ENCODE measurements at regions not wholly inside any gene's neighbourhood (a gene's known extent, or its start where the extent isn't known, plus 50 kb on each side); places are given as distances from the start of the nearest gene placed in this dataset.

DNA sequence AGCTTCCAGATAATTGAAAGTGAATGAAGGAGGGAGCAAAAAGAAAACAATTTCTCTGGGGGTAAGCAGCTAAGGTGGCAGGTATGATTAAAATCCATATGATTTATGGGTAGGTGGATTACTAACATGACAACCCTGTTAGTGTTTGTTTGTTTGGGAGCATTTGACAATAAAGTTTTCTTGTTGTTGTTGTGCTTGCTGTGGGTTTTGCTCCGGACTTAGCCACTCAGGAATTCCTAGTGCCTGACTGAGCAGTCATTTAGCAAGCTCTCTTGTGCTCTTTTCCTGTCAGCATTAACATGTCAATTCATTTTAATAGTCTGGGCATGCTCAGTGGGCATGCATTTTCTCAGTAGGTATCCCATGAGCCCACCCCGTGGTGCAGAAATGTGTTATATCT, 674.8 kb upstream of the ZEB2 start:
- no peak for DNase-seq

GRCh38 chr2:145190031-145190703, 670.2 kb upstream of the ZEB2 start:
- DNase-seq: peak; percentile 18

- peak; percentile 60 for DNase-seq
These were observed 666.4 kb upstream of the ZEB2 start for GRCh38 chr2:145186303-145186702.

DNA sequence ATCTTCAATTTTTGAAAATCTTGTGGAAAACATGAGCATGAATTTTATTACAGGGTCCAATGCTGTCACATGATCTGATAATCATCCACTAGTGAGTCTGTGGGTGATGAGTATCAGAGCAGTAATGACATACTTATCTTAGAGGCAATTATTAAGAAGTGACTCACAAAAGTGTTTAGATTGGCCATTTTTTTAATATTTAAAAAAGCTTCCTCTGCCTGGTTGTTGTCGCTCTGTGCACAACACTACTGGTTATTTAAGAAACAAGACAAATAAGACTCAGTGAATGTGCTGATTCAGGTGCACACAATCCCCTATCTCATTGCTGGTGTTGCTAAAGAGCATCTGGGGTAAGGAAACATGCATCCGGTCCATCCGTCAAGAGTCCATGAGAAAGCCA, 665.8 kb upstream of the ZEB2 start:
- peak; percentile 18 for DNase-seq

GRCh38 chr2:145184741-145185651, 665.1 kb upstream of the ZEB2 start:
- peak; percentile 70 for DNase-seq

DNA sequence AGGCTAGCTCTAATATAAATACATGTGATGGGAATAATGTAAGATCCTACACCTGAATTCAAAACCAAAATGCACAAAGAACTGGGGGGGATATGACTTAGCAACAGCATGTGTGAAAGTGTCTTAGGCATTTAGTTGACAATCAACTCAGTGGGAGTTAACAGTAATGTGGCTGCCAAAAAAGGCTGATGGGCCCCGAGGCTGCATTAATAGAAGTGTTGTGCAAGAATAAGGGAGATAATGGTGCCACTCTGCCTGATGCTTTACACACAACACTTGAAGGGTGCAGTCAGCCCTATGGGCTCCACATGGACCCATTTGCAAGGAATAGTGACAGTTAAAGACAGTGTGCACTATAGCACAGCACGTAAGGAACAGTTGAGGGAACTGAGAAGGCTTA, 649.4 kb upstream of the ZEB2 start:
- no peak for DNase-seq

DNA sequence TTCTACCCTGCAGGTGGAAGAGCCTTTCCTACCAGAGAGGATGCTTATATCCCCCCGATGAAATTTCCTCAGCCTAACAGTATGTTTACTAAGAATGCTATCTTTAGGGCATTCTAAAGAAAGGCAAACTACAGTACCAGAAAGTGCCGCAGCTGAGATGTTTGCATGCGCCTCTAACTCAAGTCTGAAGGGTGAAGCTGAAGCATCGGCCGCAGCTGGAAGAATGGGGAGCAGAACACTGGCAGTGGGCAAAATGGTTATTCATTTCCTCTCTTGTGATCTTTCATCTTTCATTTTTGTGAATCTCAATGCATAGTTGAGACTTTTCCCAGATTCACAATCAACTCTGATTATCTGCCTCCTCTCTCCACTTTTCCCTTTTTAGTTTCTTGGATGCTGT, 648.2 kb upstream of the ZEB2 start:
- DNase-seq: no peak

GRCh38 chr2:145166731-145167302, 646.9 kb upstream of the ZEB2 start:
- DNase-seq: no peak

- no peak for DNase-seq
These were observed 641.7 kb upstream of the ZEB2 start for GRCh38 chr2:145161656-145162055.

- no peak for DNase-seq
These were observed 640.9 kb upstream of the ZEB2 start for GRCh38 chr2:145160855-145161254.

DNA sequence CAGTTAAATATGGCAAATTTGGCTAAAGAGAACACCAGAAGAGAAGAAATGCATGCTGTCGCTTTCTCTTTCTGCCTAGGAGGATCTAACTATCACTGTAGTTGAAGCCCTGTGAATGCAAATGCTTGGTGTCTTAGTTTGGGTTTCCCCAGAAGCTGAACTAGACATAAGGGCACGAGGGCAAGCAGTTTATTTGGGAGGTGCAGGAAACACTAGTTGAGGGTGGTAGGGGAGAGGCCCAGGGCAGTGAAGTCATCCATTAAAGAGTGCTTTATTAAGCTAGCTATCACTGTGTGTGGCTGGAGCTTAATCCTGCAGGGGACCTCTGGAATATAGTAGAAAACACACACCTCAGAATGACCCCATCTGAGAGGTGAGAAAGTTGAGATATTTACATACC, 639.8 kb upstream of the ZEB2 start:
- DNase-seq: no peak

DNA sequence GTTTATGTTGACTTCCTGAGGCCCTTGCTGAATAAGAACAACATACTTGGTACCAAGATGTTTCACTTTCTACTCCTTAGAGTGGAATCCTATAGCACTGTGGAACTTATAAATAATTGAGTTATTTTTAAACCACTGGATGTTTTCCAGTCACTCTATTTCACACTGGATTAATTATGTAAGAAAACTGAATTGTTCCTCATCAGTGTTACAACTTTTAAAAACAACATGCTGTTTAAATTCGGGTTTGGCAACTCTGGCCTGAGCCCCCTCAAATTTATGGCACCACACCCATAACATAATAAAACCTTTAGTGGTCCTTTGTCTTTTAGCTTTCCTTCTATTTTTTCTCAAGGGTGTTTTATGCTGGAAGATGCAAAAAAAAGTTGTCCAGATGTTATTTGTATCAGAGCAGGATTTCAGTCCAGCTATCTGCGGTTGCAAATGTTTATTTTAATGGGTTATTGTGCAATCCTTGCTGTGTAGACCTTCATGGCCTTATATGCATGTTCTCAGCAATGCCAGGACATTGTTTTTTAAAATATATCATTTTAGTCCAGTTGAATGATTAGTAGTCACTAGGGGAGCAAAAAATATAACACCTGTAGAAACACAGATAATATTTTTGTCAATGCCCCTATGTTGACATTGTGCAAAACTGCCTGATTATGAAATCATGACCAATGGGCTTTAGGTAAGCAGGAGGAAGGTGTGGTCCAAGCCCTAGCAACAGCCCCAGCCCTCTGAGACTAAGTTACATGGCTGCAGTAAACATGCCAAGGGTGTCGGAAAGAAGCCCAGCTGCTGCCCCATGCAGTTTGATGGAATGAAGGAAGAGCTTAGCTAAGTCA, 638.0 kb upstream of the ZEB2 start:
- DNase-seq: peak; percentile 86

- no peak for DNase-seq
These were observed 637.2 kb upstream of the ZEB2 start for GRCh38 chr2:145157036-145157675.

- no peak for DNase-seq
These were observed 636.3 kb upstream of the ZEB2 start for GRCh38 chr2:145156199-145156598.

GRCh38 chr2:145155196-145155595, 635.3 kb upstream of the ZEB2 start:
- DNase-seq: no peak

DNA sequence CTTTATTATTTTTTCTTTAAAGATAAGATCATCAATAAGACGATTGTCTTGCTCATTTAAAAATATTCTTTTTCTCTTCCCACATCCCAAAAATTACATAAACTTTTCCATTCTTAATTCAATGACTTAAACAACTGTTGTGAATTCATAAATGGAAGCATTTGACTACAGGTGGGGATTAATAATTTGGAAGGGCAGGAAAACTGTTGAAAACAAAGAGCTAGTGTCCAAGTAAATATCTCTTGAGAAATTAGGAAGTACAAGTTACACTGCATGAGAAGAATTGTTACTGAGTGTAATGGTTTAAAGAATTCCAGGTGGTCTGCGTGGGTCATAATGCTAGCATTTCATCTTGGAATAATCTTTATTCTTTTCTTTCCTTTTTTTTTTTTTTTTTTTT, 634.8 kb upstream of the ZEB2 start:
- DNase-seq: no peak

- DNase-seq: no peak
These were observed 626.8 kb upstream of the ZEB2 start for GRCh38 chr2:145146691-145147090.

DNA sequence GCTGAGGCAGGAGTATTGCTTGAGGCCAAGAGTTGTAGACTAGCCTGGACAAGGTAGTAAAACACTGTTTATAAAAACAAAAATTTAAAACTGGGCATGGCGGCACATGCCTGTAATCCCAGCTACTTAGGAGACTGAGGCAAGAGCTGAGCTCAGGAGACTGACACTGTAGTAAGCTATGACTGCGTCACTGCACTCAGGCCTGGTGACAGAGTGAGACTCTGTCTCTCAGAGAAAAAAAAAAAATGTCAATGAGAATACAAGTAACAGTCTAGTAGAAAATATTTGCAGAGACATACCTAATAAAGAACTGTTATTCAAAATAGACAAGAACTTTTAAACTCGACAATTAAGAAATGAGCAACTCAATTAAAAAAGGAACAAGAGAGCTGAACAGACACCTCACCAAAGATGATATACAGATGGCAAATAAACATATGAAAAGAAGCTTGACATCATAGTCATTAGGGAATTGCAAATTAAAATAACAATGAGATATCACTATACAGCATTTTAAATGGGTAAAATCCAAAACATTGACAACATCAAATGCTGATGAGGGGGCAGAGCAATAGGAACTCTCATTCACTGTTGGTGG, 624.3 kb upstream of the ZEB2 start:
- no peak for DNase-seq

GRCh38 chr2:145141981-145142380, 622.1 kb upstream of the ZEB2 start:
- DNase-seq: no peak

DNA sequence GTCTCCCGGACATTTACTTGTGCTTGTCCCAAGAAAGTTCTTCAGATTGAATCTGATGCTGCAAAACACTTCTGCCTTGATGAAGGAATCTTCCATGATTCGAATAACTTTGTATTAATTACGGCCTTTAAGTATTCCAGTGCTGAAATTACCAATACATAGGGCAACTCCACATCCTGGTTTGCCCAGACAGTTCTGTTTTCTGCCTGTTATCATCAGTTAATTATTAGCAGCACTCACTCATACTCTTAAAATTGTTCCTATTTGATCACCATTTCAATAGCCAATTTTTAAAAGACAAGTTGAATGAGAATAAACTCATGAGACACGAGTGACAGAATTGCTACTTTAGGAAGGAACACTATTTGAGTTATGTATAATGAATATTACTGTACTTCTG, 620.7 kb upstream of the ZEB2 start:
- DNase-seq: no peak

DNA sequence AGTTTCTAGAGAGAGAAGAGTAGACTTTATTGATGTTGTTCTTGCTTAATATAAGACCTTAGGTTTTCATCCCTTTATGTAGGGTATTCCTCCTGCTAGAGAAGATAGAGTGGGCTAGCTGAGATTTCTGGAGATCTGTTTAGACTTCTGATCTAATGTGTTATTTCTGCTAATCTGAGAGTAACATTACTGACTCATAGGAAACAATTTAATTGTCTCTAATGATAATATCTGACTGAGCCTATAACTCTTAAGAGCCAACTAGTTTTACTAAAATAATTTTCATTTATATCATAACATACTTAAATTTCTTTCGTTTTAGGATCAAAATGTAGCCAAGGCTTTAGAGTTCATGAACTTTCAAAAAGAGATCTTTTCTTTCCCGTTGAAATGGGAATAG, 618.7 kb upstream of the ZEB2 start:
- DNase-seq: no peak

DNA sequence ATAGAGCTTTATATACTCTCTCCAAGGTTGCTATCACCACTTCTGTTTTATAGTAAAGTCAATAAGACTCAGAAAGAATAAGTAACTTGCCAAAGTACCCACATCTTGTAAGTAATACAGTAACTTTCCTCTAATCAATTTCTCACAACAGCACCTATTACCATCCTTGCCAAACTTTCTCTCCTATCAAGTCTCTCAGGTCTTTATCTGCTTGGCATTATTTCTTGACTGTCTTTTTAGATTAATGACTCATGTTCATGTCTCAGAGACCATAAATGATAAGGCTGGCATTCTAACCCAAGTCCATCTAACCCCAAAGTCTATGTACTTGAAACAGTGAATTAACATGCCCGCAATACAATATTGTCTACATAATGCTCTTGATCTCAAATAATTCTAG, 618.0 kb upstream of the ZEB2 start:
- DNase-seq: no peak
